HEK293 (cell line): ENCODE measurements at regions not wholly inside any gene's neighbourhood (a gene's known extent, or its start where the extent isn't known, plus 50 kb on each side); places are given as distances from the start of the nearest gene placed in this dataset.

ENCODE experiments used
- CTCF ChIA-PET: fragments of 350-600 bp; formaldehyde crosslinking; extraction: SDS; loops from one replicate; lab custom pipeline; 2021; ENCODE audit warnings: antibody characterized with exemption; lab: Yijun Ruan, JAX
- POLR2A ChIA-PET: fragments of 300-600 bp; formaldehyde crosslinking; extraction: SDS; loops from one replicate; lab custom pipeline; 2020; ENCODE audit warnings: antibody characterized with exemption, inconsistent platforms; lab: Yijun Ruan, JAX
- H3K27ac ChIP-seq: fragments of 200-500 bp; sonication (Bioruptor generic); 2 replicates; pipeline ENCODE4 v1.5.1; 2014; ENCODE audit warnings: low read depth, low read length, control low read depth, inconsistent platforms; ENCODE audit errors: extremely low read depth
- H3K36me3 ChIP-seq, 2 experiments: fragments of 200-500 bp in 1 of 2; sonication (Bioruptor generic) in 1 of 2; 1 replicate in 1 of 2; 2 replicates in 1 of 2; pipeline ENCODE4 v1.5.1; 2014 to 2017; ENCODE audit warnings: inconsistent platforms in 2 of 2, low read length in 2 of 2; ENCODE audit not compliant: control insufficient read depth in 2 of 2, insufficient read depth in 1 of 2
- H3K4me1 ChIP-seq: fragments of 200-500 bp; sonication (Bioruptor generic); 2 replicates; pipeline ENCODE4 v1.5.1; 2014; ENCODE audit warnings: mild to moderate bottlenecking, low read length, inconsistent platforms; ENCODE audit not compliant: control insufficient read depth, insufficient read depth
- H3K4me3 ChIP-seq: 2 replicates; pipeline ENCODE4 v1.5.1; 2011; ENCODE audit warnings: low read depth, mild to moderate bottlenecking, control low read depth, low read length, moderate library complexity
- H3K9me3 ChIP-seq: fragments of 200-500 bp; sonication (Bioruptor generic); 2 replicates; pipeline ENCODE4 v1.5.1; 2014; ENCODE audit warnings: low read depth, low read length, inconsistent platforms; ENCODE audit not compliant: control insufficient read depth, insufficient read depth
- KLF10 ChIP-seq: fragments of 450-650 bp; IDR thresholded peaks from 2 replicates; pipeline ENCODE4 v1.5.1; 2018; ENCODE audit warnings: missing biosample characterization, mild to moderate bottlenecking, missing genetic modification characterization
- SP3 ChIP-seq: fragments of 450-650 bp; formaldehyde crosslinking; IDR thresholded peaks from 2 replicates; pipeline ENCODE4 v1.5.1; 2016; ENCODE audit warnings: missing biosample characterization, missing genetic modification characterization
- ZBTB10 ChIP-seq: fragments of 450-650 bp; formaldehyde crosslinking; IDR thresholded peaks from 2 replicates; pipeline ENCODE4 v1.5.1; 2016; ENCODE audit warnings: missing biosample characterization, missing genetic modification characterization
- ZBTB8A ChIP-seq: fragments of 450-650 bp; formaldehyde crosslinking; IDR thresholded peaks from 2 replicates; pipeline ENCODE4 v1.5.1; 2016; ENCODE audit warnings: missing biosample characterization, missing genetic modification characterization
- ZFP69B ChIP-seq: fragments of 450-650 bp; formaldehyde crosslinking; IDR thresholded peaks from 2 replicates; pipeline ENCODE4 v1.5.1; 2016; ENCODE audit warnings: missing biosample characterization, missing genetic modification characterization
- ZNF112 ChIP-seq: fragments of 450-650 bp; formaldehyde crosslinking; IDR thresholded peaks from 2 replicates; pipeline ENCODE4 v1.5.0; 2017; ENCODE audit warnings: missing biosample characterization, missing genetic modification characterization
- ZNF266 ChIP-seq: fragments of 450-650 bp; formaldehyde crosslinking; IDR thresholded peaks from 2 replicates; pipeline ENCODE4 v1.5.1; 2016; ENCODE audit warnings: missing biosample characterization, missing genetic modification characterization, low read depth
- ZNF311 ChIP-seq: fragments of 450-650 bp; formaldehyde crosslinking; IDR thresholded peaks from 2 replicates; pipeline ENCODE4 v1.5.1; 2017; ENCODE audit warnings: missing biosample characterization, missing genetic modification characterization, borderline replicate concordance
- ZNF341 ChIP-seq: fragments of 450-650 bp; formaldehyde crosslinking; IDR thresholded peaks from 2 replicates; pipeline ENCODE4; 2016; ENCODE audit warnings: low read depth, missing biosample characterization, missing genetic modification characterization
- ZNF350 ChIP-seq: fragments of 450-650 bp; formaldehyde crosslinking; IDR thresholded peaks from 2 replicates; pipeline ENCODE4 v1.5.0; 2017; ENCODE audit warnings: missing biosample characterization, mild to moderate bottlenecking, missing genetic modification characterization
- ZNF473 ChIP-seq: fragments of 450-650 bp; formaldehyde crosslinking; IDR thresholded peaks from 2 replicates; pipeline ENCODE4 v1.5.1; 2017; ENCODE audit warnings: missing biosample characterization, missing genetic modification characterization
- ZNF571 ChIP-seq: fragments of 450-650 bp; formaldehyde crosslinking; IDR thresholded peaks from 2 replicates; pipeline ENCODE4 v1.5.0; 2017; ENCODE audit warnings: missing biosample characterization, missing genetic modification characterization
- ZNF629 ChIP-seq: fragments of 450-650 bp; formaldehyde crosslinking; IDR thresholded peaks from 2 replicates; pipeline ENCODE4 v1.5.1; 2017; ENCODE audit warnings: missing biosample characterization, missing genetic modification characterization
- ZNF664 ChIP-seq: fragments of 450-650 bp; formaldehyde crosslinking; IDR thresholded peaks from 2 replicates; pipeline ENCODE4 v1.5.1; 2016; ENCODE audit warnings: missing biosample characterization, missing genetic modification characterization
- TF ChIP-seq, protein P1 (sequence below): fragments of 450-650 bp; formaldehyde crosslinking; IDR thresholded peaks from 2 replicates; pipeline ENCODE4 v1.5.1; 2016; ENCODE audit warnings: missing biosample characterization, missing genetic modification characterization, borderline replicate concordance
- TF ChIP-seq, protein P2 (sequence below): fragments of 450-650 bp; formaldehyde crosslinking; IDR thresholded peaks from 2 replicates; pipeline ENCODE4 v1.5.1; 2017; ENCODE audit warnings: missing biosample characterization, missing genetic modification characterization
- TF ChIP-seq, protein P3 (sequence below): fragments of 450-650 bp; formaldehyde crosslinking; IDR thresholded peaks from 2 replicates; pipeline ENCODE4; 2016; ENCODE audit warnings: missing biosample characterization, missing genetic modification characterization
- TF ChIP-seq, protein P4 (sequence below): fragments of 450-650 bp; formaldehyde crosslinking; IDR thresholded peaks from 2 replicates; pipeline ENCODE4 v1.5.1; 2017; ENCODE audit warnings: missing biosample characterization, missing genetic modification characterization
- TF ChIP-seq, protein P5 (sequence below): fragments of 450-650 bp; IDR thresholded peaks from 2 replicates; pipeline ENCODE4 v1.5.1; 2018; ENCODE audit warnings: missing biosample characterization, mild to moderate bottlenecking, missing genetic modification characterization

DNA sequence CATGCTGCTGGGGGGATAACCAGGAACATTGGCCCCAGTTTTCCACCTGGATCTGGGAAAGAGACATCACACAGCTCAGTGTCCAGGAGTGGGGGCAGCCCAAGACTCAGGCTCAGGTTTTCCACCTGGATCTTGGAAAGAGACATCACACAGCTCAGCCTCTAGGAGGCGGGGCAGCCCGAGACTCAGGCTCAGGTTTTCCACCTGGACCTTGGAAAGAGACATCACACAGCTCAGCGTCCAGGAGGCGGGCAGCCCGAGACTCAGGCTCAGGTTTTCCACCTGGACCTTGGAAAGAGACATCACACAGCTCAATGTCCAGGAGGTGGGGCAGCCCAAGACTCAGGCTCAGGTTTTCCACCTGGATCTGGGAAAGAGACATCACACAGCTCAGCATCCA, 361.6 kb downstream of the THBS2 start:
- Histone ChIP-seq H3K4me1 (no peaks in the 10 kb centered on the region), H3K36me3 (no peaks in the 10 kb centered on the region), H3K4me3 (no peak overlapping the region), H3K27ac (no peak overlapping the region), H3K9me3 (no peaks in the 10 kb centered on the region)
- ChIA-PET CTCF (interaction anchor here (0.7 to 2.2 kb wide), 9 partner anchors 9 to 1634 kb away, joined by 3 to 13 read pairs (median 3); no protein-coding TSS in a partner anchor), POLR2A (no interaction called here)
- TF ChIP-seq, protein P1, sequence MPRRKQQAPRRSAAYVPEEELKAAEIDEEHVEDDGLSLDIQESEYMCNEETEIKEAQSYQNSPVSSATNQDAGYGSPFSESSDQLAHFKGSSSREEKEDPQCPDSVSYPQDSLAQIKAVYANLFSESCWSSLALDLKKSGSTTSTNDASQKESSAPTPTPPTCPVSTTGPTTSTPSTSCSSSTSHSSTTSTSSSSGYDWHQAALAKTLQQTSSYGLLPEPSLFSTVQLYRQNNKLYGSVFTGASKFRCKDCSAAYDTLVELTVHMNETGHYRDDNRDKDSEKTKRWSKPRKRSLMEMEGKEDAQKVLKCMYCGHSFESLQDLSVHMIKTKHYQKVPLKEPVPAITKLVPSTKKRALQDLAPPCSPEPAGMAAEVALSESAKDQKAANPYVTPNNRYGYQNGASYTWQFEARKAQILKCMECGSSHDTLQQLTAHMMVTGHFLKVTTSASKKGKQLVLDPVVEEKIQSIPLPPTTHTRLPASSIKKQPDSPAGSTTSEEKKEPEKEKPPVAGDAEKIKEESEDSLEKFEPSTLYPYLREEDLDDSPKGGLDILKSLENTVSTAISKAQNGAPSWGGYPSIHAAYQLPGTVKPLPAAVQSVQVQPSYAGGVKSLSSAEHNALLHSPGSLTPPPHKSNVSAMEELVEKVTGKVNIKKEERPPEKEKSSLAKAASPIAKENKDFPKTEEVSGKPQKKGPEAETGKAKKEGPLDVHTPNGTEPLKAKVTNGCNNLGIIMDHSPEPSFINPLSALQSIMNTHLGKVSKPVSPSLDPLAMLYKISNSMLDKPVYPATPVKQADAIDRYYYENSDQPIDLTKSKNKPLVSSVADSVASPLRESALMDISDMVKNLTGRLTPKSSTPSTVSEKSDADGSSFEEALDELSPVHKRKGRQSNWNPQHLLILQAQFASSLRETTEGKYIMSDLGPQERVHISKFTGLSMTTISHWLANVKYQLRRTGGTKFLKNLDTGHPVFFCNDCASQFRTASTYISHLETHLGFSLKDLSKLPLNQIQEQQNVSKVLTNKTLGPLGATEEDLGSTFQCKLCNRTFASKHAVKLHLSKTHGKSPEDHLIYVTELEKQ (tag by site-specific recombination): no peak
- TF ChIP-seq ZBTB8A (tag by site-specific recombination): no peak
- no peak for TF ChIP-seq ZNF571 (tag by site-specific recombination)
- TF ChIP-seq ZNF311 (tag by site-specific recombination): no peak
- TF ChIP-seq, protein P2, sequence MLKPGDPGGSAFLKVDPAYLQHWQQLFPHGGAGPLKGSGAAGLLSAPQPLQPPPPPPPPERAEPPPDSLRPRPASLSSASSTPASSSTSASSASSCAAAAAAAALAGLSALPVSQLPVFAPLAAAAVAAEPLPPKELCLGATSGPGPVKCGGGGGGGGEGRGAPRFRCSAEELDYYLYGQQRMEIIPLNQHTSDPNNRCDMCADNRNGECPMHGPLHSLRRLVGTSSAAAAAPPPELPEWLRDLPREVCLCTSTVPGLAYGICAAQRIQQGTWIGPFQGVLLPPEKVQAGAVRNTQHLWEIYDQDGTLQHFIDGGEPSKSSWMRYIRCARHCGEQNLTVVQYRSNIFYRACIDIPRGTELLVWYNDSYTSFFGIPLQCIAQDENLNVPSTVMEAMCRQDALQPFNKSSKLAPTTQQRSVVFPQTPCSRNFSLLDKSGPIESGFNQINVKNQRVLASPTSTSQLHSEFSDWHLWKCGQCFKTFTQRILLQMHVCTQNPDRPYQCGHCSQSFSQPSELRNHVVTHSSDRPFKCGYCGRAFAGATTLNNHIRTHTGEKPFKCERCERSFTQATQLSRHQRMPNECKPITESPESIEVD (tag by site-specific recombination): no peak
- no peak for TF ChIP-seq ZBTB10 (tag by site-specific recombination)
- TF ChIP-seq ZNF629 (tag by site-specific recombination): no peak
- TF ChIP-seq ZNF473: no peak
- no peak for TF ChIP-seq ZNF266 (tag by site-specific recombination)
- TF ChIP-seq ZNF341 (tag by site-specific recombination): no peak

GRCh38 chr6:168890981-168891365, 362.7 kb downstream of the THBS2 start:
- Histone ChIP-seq H3K4me1 (no peaks in the 10 kb centered on the region), H3K27ac (no peak overlapping the region), H3K36me3 (no peaks in the 10 kb centered on the region), H3K4me3 (no peak overlapping the region), H3K9me3 (no peaks in the 10 kb centered on the region)
- ChIA-PET CTCF (interaction anchor here (0.6 to 1.0 kb wide), 2 partner anchors 243 to 521 kb away, joined by 3 to 4 read pairs; no protein-coding TSS in a partner anchor), POLR2A (no interaction called here)
- TF ChIP-seq KLF10 (tag by site-specific recombination) (no peak), ZNF664 (no peak), ZNF112 (tag by site-specific recombination) (no peak), SP3 (tag by site-specific recombination) (no peak), ZFP69B (no peak), ZNF350 (tag by site-specific recombination) (no peak)
- TF ChIP-seq, protein P3, sequence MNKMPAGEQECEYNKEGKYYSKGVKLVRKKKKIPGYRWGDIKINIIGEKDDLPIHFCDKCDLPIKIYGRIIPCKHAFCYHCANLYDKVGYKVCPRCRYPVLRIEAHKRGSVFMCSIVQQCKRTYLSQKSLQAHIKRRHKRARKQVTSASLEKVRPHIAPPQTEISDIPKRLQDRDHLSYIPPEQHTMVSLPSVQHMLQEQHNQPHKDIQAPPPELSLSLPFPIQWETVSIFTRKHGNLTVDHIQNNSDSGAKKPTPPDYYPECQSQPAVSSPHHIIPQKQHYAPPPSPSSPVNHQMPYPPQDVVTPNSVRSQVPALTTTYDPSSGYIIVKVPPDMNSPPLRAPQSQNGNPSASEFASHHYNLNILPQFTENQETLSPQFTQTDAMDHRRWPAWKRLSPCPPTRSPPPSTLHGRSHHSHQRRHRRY: no peak
- TF ChIP-seq, protein P4, sequence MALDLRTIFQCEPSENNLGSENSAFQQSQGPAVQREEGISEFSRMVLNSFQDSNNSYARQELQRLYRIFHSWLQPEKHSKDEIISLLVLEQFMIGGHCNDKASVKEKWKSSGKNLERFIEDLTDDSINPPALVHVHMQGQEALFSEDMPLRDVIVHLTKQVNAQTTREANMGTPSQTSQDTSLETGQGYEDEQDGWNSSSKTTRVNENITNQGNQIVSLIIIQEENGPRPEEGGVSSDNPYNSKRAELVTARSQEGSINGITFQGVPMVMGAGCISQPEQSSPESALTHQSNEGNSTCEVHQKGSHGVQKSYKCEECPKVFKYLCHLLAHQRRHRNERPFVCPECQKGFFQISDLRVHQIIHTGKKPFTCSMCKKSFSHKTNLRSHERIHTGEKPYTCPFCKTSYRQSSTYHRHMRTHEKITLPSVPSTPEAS (tag by site-specific recombination): no peak
- TF ChIP-seq, protein P5, sequence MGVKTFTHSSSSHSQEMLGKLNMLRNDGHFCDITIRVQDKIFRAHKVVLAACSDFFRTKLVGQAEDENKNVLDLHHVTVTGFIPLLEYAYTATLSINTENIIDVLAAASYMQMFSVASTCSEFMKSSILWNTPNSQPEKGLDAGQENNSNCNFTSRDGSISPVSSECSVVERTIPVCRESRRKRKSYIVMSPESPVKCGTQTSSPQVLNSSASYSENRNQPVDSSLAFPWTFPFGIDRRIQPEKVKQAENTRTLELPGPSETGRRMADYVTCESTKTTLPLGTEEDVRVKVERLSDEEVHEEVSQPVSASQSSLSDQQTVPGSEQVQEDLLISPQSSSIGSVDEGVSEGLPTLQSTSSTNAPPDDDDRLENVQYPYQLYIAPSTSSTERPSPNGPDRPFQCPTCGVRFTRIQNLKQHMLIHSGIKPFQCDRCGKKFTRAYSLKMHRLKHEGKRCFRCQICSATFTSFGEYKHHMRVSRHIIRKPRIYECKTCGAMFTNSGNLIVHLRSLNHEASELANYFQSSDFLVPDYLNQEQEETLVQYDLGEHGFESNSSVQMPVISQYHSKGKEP (tag by site-specific recombination): no peak
